ENCODE measurements at regions not wholly inside any gene's neighbourhood (a gene's known extent, or its start where the extent isn't known, plus 50 kb on each side); places are given as distances from the start of the nearest gene placed in this dataset.

- Histone ChIP-seq H3K4me3 (replicated peaks; ENCODE audit: low read depth, low read length) (no peak overlapping the region), H3K27me3 (replicated peaks; ENCODE audit: control insufficient read depth, insufficient read depth, low read length) (no peaks in the 10 kb centered on the region), H3K36me3 (ENCODE audit: control insufficient read depth, insufficient read depth, low read length) (no peaks in the 10 kb centered on the region)
- no peak for DNase-seq (ENCODE audit: extremely low read depth, insufficient read length)
- TF ChIP-seq, protein P1, sequence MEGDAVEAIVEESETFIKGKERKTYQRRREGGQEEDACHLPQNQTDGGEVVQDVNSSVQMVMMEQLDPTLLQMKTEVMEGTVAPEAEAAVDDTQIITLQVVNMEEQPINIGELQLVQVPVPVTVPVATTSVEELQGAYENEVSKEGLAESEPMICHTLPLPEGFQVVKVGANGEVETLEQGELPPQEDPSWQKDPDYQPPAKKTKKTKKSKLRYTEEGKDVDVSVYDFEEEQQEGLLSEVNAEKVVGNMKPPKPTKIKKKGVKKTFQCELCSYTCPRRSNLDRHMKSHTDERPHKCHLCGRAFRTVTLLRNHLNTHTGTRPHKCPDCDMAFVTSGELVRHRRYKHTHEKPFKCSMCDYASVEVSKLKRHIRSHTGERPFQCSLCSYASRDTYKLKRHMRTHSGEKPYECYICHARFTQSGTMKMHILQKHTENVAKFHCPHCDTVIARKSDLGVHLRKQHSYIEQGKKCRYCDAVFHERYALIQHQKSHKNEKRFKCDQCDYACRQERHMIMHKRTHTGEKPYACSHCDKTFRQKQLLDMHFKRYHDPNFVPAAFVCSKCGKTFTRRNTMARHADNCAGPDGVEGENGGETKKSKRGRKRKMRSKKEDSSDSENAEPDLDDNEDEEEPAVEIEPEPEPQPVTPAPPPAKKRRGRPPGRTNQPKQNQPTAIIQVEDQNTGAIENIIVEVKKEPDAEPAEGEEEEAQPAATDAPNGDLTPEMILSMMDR (IDR thresholded peaks at IDR 0.05; ENCODE audit: insufficient read depth, low read length, poor library complexity, severe bottlenecking): no peak
These were observed 338.1 kb upstream of the SEL1L start for GRCh38 chr14:81871706-81872105.

GRCh38 chr14:81884382-81884781, 350.7 kb upstream of the SEL1L start:
- Histone ChIP-seq H3K4me3 (replicated peaks; ENCODE audit: low read depth, low read length) (no peak overlapping the region), H3K27me3 (replicated peaks; ENCODE audit: control insufficient read depth, insufficient read depth, low read length) (no peaks in the 10 kb centered on the region), H3K36me3 (ENCODE audit: control insufficient read depth, insufficient read depth, low read length) (no peaks in the 10 kb centered on the region)
- TF ChIP-seq, protein P1 (IDR thresholded peaks at IDR 0.05; ENCODE audit: insufficient read depth, low read length, poor library complexity, severe bottlenecking): no peak
- DNase-seq (ENCODE audit: extremely low read depth, insufficient read length): no peak

- Histone ChIP-seq H3K27me3 (replicated peaks; ENCODE audit: control insufficient read depth, insufficient read depth, low read length) (no peaks in the 10 kb centered on the region), H3K4me3 (replicated peaks; ENCODE audit: low read depth, low read length) (no peak overlapping the region), H3K36me3 (ENCODE audit: control insufficient read depth, insufficient read depth, low read length) (no peaks in the 10 kb centered on the region)
- DNase-seq (ENCODE audit: extremely low read depth, insufficient read length): no peak
- TF ChIP-seq, protein P1 (IDR thresholded peaks at IDR 0.05; ENCODE audit: insufficient read depth, low read length, poor library complexity, severe bottlenecking): no peak
These were observed 352.9 kb upstream of the SEL1L start for GRCh38 chr14:81886588-81886987.

DNA sequence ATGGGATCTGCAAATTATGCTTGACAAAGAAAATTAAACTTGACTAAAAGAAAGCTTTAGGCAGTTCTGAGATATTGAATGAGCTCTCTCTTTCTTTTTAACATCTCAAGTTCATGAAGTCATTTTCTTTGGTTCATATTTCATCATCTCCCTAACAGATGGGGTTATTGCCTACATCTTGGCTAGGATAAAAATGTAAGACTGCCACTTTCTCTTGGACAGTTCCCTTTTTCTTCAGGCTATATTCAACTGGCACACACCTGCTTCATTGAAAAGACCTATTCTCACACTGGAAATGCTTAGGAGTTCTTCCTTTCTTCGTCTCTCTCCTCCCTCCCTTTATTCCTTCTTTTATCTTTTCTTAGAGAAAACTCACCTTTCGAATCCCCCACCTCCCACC, 355.9 kb upstream of the SEL1L start:
- Histone ChIP-seq H3K36me3 (ENCODE audit: control insufficient read depth, insufficient read depth, low read length) (no peaks in the 10 kb centered on the region), H3K27me3 (replicated peaks; ENCODE audit: control insufficient read depth, insufficient read depth, low read length) (no peaks in the 10 kb centered on the region), H3K4me3 (replicated peaks; ENCODE audit: low read depth, low read length) (no peak overlapping the region)
- no peak for DNase-seq (ENCODE audit: extremely low read depth, insufficient read length)
- TF ChIP-seq, protein P1 (IDR thresholded peaks at IDR 0.05; ENCODE audit: insufficient read depth, low read length, poor library complexity, severe bottlenecking): no peak

GRCh38 chr14:81890020-81890419, 356.4 kb upstream of the SEL1L start:
- no peaks in the 10 kb centered on the region for H3K36me3 ChIP-seq (ENCODE audit: control insufficient read depth, insufficient read depth, low read length)

More at GRCh38 chr14:81890020-81890419, 356.4 kb upstream of the SEL1L start:
- TF ChIP-seq, protein P1 (IDR thresholded peaks at IDR 0.05; ENCODE audit: insufficient read depth, low read length, poor library complexity, severe bottlenecking): no peak
- Histone ChIP-seq H3K4me3 (replicated peaks; ENCODE audit: low read depth, low read length) (no peak overlapping the region), H3K27me3 (replicated peaks; ENCODE audit: control insufficient read depth, insufficient read depth, low read length) (no peaks in the 10 kb centered on the region)
- no peak for DNase-seq (ENCODE audit: extremely low read depth, insufficient read length)
